IMR-90 (cell line): ENCODE measurements at regions not wholly inside any gene's neighbourhood (a gene's known extent, or its start where the extent isn't known, plus 50 kb on each side); places are given as distances from the start of the nearest gene placed in this dataset.

Experiments
- ATAC-seq: fragments of 200-7000 bp; cut with Tn5 transposase; 2 replicates; pipeline ENCODE4 v1.9.1; 2020; ENCODE audit warnings: low read depth, mild to moderate bottlenecking, moderate library complexity
- BruUV-seq: library from RNA; stranded (reverse); fragments of 400-500 nt; replicated peaks from 2 replicates; lab custom pipeline; 2021; lab: Mats Ljungman, UMichigan
- CTCF ChIA-PET: fragments of 300-600 bp; formaldehyde crosslinking; extraction: SDS; loops from one replicate; lab custom pipeline; 2021; ENCODE audit warnings: antibody characterized with exemption; lab: Yijun Ruan, JAX
- POLR2A ChIA-PET: fragments of 300-600 bp; sonication (Branson Sonifier 250); formaldehyde crosslinking; loops from one replicate; lab custom pipeline; 2022; ENCODE audit warnings: antibody characterized with exemption; ENCODE audit not compliant: unreplicated experiment; lab: Charles Lee
- DNase-seq: peaks from one replicate; pipeline ENCODE4 v3.0.0; 2013
- H2AFZ ChIP-seq: replicated peaks from 2 replicates; pipeline ENCODE3; 2013; ENCODE audit warnings: low read length, mild to moderate bottlenecking; ENCODE audit not compliant: poor library complexity
- H2AK5ac ChIP-seq: 2 replicates; pipeline ENCODE4 v1.6.1; 2013; ENCODE audit warnings: low read depth, low read length, inconsistent platforms
- H2AK9ac ChIP-seq: replicated peaks from 2 replicates; pipeline ENCODE3; 2013; ENCODE audit warnings: mild to moderate bottlenecking, low read depth, low read length, moderate library complexity; ENCODE audit not compliant: poor library complexity
- H2BK120ac ChIP-seq: 2 replicates; pipeline ENCODE4 v1.6.1; 2013; ENCODE audit warnings: low read depth, low read length, inconsistent platforms
- H2BK15ac ChIP-seq: 3 replicates; pipeline ENCODE4 v1.6.1; 2013; ENCODE audit warnings: low read depth, low read length, inconsistent platforms
- H2BK20ac ChIP-seq: 2 replicates; pipeline ENCODE4 v1.6.1; 2013; ENCODE audit warnings: low read depth, mild to moderate bottlenecking, inconsistent platforms, low read length, moderate library complexity
- H2BK5ac ChIP-seq: 2 replicates; pipeline ENCODE4 v1.6.1; 2013; ENCODE audit warnings: mild to moderate bottlenecking, low read depth, low read length, inconsistent platforms; ENCODE audit not compliant: poor library complexity, severe bottlenecking
- H3K14ac ChIP-seq: replicated peaks from 2 replicates; pipeline ENCODE4 v1.6.1; 2013; ENCODE audit warnings: low read depth, low read length, inconsistent platforms
- H3K18ac ChIP-seq: 2 replicates; pipeline ENCODE4 v1.6.1; 2013; ENCODE audit warnings: low read depth, low read length, control low read depth
- H3K23ac ChIP-seq: 2 replicates; pipeline ENCODE4 v1.6.1; 2013; ENCODE audit warnings: low read depth, low read length, inconsistent platforms
- H3K27ac ChIP-seq: 2 replicates; pipeline ENCODE4 v1.5.1; 2013; ENCODE audit warnings: mild to moderate bottlenecking, control low read depth, low read length; ENCODE audit not compliant: insufficient read depth
- H3K27me3 ChIP-seq: 2 replicates; pipeline ENCODE4 v1.6.1; 2013; ENCODE audit warnings: low read length; ENCODE audit not compliant: control insufficient read depth, insufficient read depth
- H3K36me3 ChIP-seq: 2 replicates; pipeline ENCODE4 v1.6.1; 2013; ENCODE audit warnings: low read length, mixed read lengths; ENCODE audit not compliant: control insufficient read depth, insufficient read depth
- H3K4ac ChIP-seq: 2 replicates; pipeline ENCODE4 v1.6.1; 2013; ENCODE audit warnings: low read depth, low read length, inconsistent platforms
- H3K4me1 ChIP-seq: 2 replicates; pipeline ENCODE4 v1.6.1; 2013; ENCODE audit warnings: low read length, mixed read lengths; ENCODE audit not compliant: control insufficient read depth, insufficient read depth
- H3K4me2 ChIP-seq: 2 replicates; pipeline ENCODE4 v1.6.1; 2013; ENCODE audit warnings: low read depth, mild to moderate bottlenecking, control low read depth, low read length, moderate library complexity
- H3K4me3 ChIP-seq: 2 replicates; pipeline ENCODE4 v1.5.1; 2013; ENCODE audit warnings: low read depth, mild to moderate bottlenecking, control low read depth, low read length, moderate library complexity; ENCODE audit not compliant: insufficient read depth
- H3K56ac ChIP-seq: 2 replicates; pipeline ENCODE4 v1.6.1; 2013; ENCODE audit warnings: low read length, inconsistent platforms; ENCODE audit not compliant: insufficient read depth; ENCODE audit errors: extremely low read depth
- H3K79me1 ChIP-seq, 2 experiments: 2 replicates each; pipeline ENCODE4 v1.6.1; 2013; ENCODE audit warnings: low read length in 2 of 2, inconsistent platforms in 1 of 2, low read depth in 1 of 2
- H3K9ac ChIP-seq: 2 replicates; pipeline ENCODE4 v1.6.1; 2013; ENCODE audit warnings: low read depth, low read length, control low read depth
- H3K9me1 ChIP-seq: 2 replicates; pipeline ENCODE4 v1.6.1; 2013; ENCODE audit warnings: low read length, inconsistent platforms; ENCODE audit not compliant: insufficient read depth
- H3K9me3 ChIP-seq: 2 replicates; pipeline ENCODE4 v1.6.1; 2013; ENCODE audit warnings: low read length; ENCODE audit not compliant: control insufficient read depth, insufficient read depth
- H4K20me1 ChIP-seq: 2 replicates; pipeline ENCODE4 v1.6.1; 2013; ENCODE audit warnings: low read length, inconsistent platforms; ENCODE audit not compliant: insufficient read depth
- H4K5ac ChIP-seq: 2 replicates; pipeline ENCODE4 v1.6.1; 2013; ENCODE audit warnings: mild to moderate bottlenecking, low read depth, low read length, control low read depth
- H4K8ac ChIP-seq, 2 experiments: 2 replicates each; pipeline ENCODE4 v1.6.1; 2013; ENCODE audit warnings: low read depth in 2 of 2, low read length in 2 of 2, control low read depth in 1 of 2, inconsistent platforms in 1 of 2
- H4K91ac ChIP-seq: 2 replicates; pipeline ENCODE4 v1.6.1; 2013; ENCODE audit warnings: low read depth, low read length, inconsistent platforms; ENCODE audit not compliant: insufficient read depth
- CEBPB ChIP-seq: IDR thresholded peaks from 2 replicates; pipeline ENCODE4 v1.6.1; 2012; ENCODE audit warnings: low read depth, low read length, improper control_type of control experiment
- CHD1 ChIP-seq: IDR thresholded peaks from 2 replicates; pipeline ENCODE4 v1.6.1; 2012; ENCODE audit warnings: low read depth, low read length, improper control_type of control experiment
- FOS ChIP-seq: fragments of 150-350 bp; IDR thresholded peaks from 2 replicates; pipeline ENCODE4 v1.6.1; 2016; ENCODE audit warnings: low read depth, low read length
- MAFK ChIP-seq: IDR thresholded peaks from 2 replicates; pipeline ENCODE4 v1.6.1; 2012; ENCODE audit warnings: low read depth, low read length, improper control_type of control experiment
- MAZ ChIP-seq: IDR thresholded peaks from 2 replicates; pipeline ENCODE4 v1.6.1; 2012; ENCODE audit warnings: low read depth, mild to moderate bottlenecking, low read length, improper control_type of control experiment, moderate library complexity, borderline replicate concordance
- MXI1 ChIP-seq: IDR thresholded peaks from 2 replicates; pipeline ENCODE4 v1.6.1; 2012; ENCODE audit warnings: low read depth, mild to moderate bottlenecking, low read length, moderate library complexity, borderline replicate concordance
- RCOR1 ChIP-seq: IDR thresholded peaks from 2 replicates; pipeline ENCODE4 v1.6.1; 2012; ENCODE audit warnings: mild to moderate bottlenecking, low read length, improper control_type of control experiment; ENCODE audit not compliant: insufficient replicate concordance
- SMC3 ChIP-seq: fragments of 150-350 bp; IDR thresholded peaks from 2 replicates; pipeline ENCODE4 v1.6.1; 2016; ENCODE audit warnings: low read depth, mild to moderate bottlenecking, antibody characterized with exemption, low read length, moderate library complexity
- dilution Hi-C: fragments of 300-500 bp; cut with HindIII; formaldehyde crosslinking; loops from one replicate; pipeline ENCODE4 v1.14.3; 2018; ENCODE audit warnings: low sequenced_read_pairs; ENCODE audit not compliant: unreplicated experiment
- in situ Hi-C: fragments of 300-500 bp; cut with MboI; formaldehyde crosslinking; loops from 3 replicates; pipeline ENCODE4 v1.14.3; 2019; ENCODE audit warnings: low sequenced_read_pairs, inconsistent platforms, mixed read lengths
- intact Hi-C: fragments of 100-400 bp; cut with micrococcal nuclease; formaldehyde crosslinking; loops from 2 replicates; pipeline ENCODE4 v1.10.0; 2022
- TF ChIP-seq, protein P1 (sequence below): fragments of 150-350 bp; IDR thresholded peaks from 2 replicates; pipeline ENCODE4 v1.6.1; 2017; ENCODE audit warnings: mild to moderate bottlenecking, antibody characterized with exemption, low read length, low read depth
- TF ChIP-seq, protein P2 (sequence below): conservative IDR thresholded peaks from 2 replicates; pipeline ENCODE4 v1.5.1; 2012; ENCODE audit warnings: mild to moderate bottlenecking, low read depth, low read length, improper control_type of control experiment
- TF ChIP-seq, protein P3 (sequence below): fragments of 150-350 bp; IDR thresholded peaks from 2 replicates; pipeline ENCODE4 v1.6.1; 2016; ENCODE audit warnings: low read depth, mild to moderate bottlenecking, low read length, moderate library complexity, borderline replicate concordance

DNA sequence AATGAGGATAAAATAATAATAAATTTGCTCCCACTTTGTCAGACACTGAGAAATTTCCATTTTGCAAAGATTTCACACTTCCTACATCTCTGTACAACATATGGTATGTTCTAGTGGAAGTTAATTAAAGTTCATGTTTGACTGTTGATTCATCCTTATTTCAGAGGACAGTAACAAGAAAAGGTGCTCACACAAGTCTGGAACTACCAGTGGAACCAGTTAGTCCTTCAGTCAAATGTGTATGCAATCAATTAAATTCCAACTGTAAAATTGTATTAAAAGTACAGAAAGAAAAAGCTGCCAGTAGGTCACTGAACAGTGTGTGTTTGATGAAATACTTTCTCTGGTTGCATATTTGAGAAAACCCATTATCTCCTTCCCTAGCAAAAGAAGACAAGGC is 496.0 kb upstream of the PKN2 start:
- intact Hi-C loops = loop anchor here (10.0 kb wide), 1 partner anchor 893 kb away; no protein-coding TSS in a partner anchor
- Histone ChIP-seq H3K9ac (no peak overlapping the region), H3K56ac (no peak overlapping the region), H4K8ac (no peak overlapping the region), H2AK9ac (no peak overlapping the region), H2BK20ac (no peak overlapping the region), H3K9me1 (no peaks in the 10 kb centered on the region), H3K4me1 (no peaks in the 10 kb centered on the region), H2AFZ (no peak overlapping the region), H3K4me3 (no peak overlapping the region), H4K5ac (no peak overlapping the region), H2BK15ac (no peak overlapping the region), H3K14ac (no peak overlapping the region), H3K4ac (no peak overlapping the region), H3K27me3 (no peaks in the 10 kb centered on the region), H2AK5ac (no peak overlapping the region), H3K18ac (no peak overlapping the region), H3K79me1 (no peaks in the 10 kb centered on the region), H3K23ac (no peak overlapping the region), H3K9me3 (no peaks in the 10 kb centered on the region), H2BK5ac (no peak overlapping the region), H4K91ac (no peak overlapping the region), H4K20me1 (no peaks in the 10 kb centered on the region), H3K27ac (no peak overlapping the region), H2BK120ac (no peak overlapping the region), H3K4me2 (no peak overlapping the region), H3K36me3 (no peaks in the 10 kb centered on the region)
- ATAC-seq = no peak
- dilution Hi-C loops = no loop called here
- in situ Hi-C loops = no loop called here
- no peak for DNase-seq
- TF ChIP-seq MAFK (no peak), FOS (no peak), MAZ (no peak), MXI1 (no peak), CHD1 (no peak), SMC3 (no peak), CEBPB (no peak), RCOR1 (no peak)
- TF ChIP-seq, protein P1, sequence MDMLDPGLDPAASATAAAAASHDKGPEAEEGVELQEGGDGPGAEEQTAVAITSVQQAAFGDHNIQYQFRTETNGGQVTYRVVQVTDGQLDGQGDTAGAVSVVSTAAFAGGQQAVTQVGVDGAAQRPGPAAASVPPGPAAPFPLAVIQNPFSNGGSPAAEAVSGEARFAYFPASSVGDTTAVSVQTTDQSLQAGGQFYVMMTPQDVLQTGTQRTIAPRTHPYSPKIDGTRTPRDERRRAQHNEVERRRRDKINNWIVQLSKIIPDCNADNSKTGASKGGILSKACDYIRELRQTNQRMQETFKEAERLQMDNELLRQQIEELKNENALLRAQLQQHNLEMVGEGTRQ = no peak
- TF ChIP-seq, protein P2, sequence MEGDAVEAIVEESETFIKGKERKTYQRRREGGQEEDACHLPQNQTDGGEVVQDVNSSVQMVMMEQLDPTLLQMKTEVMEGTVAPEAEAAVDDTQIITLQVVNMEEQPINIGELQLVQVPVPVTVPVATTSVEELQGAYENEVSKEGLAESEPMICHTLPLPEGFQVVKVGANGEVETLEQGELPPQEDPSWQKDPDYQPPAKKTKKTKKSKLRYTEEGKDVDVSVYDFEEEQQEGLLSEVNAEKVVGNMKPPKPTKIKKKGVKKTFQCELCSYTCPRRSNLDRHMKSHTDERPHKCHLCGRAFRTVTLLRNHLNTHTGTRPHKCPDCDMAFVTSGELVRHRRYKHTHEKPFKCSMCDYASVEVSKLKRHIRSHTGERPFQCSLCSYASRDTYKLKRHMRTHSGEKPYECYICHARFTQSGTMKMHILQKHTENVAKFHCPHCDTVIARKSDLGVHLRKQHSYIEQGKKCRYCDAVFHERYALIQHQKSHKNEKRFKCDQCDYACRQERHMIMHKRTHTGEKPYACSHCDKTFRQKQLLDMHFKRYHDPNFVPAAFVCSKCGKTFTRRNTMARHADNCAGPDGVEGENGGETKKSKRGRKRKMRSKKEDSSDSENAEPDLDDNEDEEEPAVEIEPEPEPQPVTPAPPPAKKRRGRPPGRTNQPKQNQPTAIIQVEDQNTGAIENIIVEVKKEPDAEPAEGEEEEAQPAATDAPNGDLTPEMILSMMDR = no peak
- TF ChIP-seq, protein P3, sequence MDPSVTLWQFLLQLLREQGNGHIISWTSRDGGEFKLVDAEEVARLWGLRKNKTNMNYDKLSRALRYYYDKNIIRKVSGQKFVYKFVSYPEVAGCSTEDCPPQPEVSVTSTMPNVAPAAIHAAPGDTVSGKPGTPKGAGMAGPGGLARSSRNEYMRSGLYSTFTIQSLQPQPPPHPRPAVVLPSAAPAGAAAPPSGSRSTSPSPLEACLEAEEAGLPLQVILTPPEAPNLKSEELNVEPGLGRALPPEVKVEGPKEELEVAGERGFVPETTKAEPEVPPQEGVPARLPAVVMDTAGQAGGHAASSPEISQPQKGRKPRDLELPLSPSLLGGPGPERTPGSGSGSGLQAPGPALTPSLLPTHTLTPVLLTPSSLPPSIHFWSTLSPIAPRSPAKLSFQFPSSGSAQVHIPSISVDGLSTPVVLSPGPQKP = no peak
- POLR2A ChIA-PET = no interaction called here
- no TSS peak for BruUV-seq
- CTCF ChIA-PET = no interaction called here
